ENCODE measurements at regions not wholly inside any gene's neighbourhood (a gene's known extent, or its start where the extent isn't known, plus 50 kb on each side); places are given as distances from the start of the nearest gene placed in this dataset.

DNA sequence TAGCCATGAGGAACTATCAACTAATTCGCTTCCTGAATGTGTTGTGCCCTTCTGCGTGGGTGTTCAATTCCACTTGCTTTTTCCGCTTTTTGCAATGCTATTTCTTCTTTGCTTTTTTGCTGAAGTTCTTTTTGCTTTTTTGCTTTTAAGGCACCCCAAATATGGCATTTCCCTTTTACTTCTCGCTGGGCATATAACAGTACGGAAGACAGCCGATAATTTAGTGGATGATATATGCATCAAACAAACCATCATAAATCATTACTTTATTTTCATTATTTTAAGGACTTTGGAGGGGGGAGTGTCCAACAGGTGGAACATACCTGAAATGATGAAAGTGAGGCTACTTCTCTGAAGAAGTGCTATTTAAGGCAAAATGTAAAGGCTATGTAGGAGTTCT is 277.0 kb upstream of the MTPN start:
- no peak for DNase-seq (ENCODE audit: low spot score)

- DNase-seq (ENCODE audit: low spot score): no peak
Observed at GRCh38 chr7:136251826-136252225, 274.7 kb upstream of the MTPN start.

DNA sequence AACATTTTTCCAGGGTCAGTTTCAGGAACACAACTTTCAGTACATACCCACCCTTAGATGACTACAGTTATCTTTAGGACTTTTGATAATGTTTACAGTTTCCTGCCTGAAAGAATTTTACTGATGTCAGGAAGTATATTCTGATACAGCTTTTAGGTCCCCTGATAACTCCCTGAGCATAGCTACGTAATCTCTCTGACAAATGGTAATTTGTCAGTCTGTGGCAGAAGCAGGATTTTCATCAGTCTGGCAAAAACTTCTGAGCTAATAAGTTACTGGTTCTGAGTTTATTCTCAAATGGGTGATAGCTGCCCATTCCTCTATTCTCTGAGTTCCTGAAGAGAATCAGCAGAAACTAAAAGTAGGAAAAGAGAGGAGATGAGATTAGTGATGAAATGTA is 270.1 kb upstream of the MTPN start:
- DNase-seq (ENCODE audit: low spot score): no peak

- DNase-seq (ENCODE audit: low spot score): no peak
Observed at GRCh38 chr7:136245327-136246004, 268.3 kb upstream of the MTPN start.

- DNase-seq (ENCODE audit: low spot score): no peak
Observed at GRCh38 chr7:136234040-136234439, 256.9 kb upstream of the MTPN start.

DNA sequence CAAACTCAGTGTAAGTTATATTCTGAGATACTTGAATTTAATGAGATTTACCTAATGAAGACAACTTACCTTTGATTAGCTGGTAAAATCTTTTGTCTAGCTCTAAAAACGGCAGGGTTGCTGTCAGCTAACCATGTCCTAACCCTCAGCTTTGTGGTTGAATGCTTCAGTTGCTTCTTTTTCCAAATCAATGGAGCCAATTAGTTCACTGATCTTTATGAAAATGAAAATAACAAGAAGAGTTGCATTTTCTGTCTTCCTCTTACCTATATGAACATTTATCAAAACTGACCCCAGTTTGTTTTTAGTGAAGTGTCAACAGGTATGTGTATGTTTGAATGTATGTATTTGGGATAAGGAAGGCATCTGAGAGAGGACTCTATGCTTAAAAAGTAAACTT is 253.1 kb upstream of the MTPN start:
- DNase-seq (ENCODE audit: low spot score): no peak

GRCh38 chr7:136229790-136230189 is 252.6 kb upstream of the MTPN start:
- no peak for DNase-seq (ENCODE audit: low spot score)

DNA sequence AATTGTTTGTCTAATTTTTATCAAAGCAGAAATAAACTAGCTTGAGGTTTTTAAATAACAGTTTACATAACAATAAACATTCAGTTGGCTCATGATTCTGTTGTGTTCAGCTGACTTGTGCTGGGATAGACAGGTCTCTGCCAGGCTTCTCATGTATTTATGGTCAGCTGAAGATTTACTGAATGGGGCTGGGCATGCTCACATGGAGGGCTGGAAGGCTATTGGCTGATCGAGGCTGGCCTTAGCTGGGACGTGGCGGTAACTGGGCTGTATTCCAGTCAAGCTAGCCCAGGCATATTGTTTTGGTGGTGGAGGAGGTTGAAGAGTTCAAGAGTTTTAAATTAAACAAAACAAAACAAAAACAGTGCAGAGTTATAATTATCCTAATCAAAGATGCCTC is 251.0 kb upstream of the MTPN start:
- DNase-seq (ENCODE audit: low spot score): peak; percentile 17

GRCh38 chr7:136214356-136214755 is 237.2 kb upstream of the MTPN start:
- no peak for DNase-seq (ENCODE audit: low spot score)

- no peak for DNase-seq (ENCODE audit: low spot score)
Observed at GRCh38 chr7:136213012-136213411, 235.9 kb upstream of the MTPN start.

GRCh38 chr7:136210664-136211063 is 233.5 kb upstream of the MTPN start:
- no peak for DNase-seq (ENCODE audit: low spot score)

DNA sequence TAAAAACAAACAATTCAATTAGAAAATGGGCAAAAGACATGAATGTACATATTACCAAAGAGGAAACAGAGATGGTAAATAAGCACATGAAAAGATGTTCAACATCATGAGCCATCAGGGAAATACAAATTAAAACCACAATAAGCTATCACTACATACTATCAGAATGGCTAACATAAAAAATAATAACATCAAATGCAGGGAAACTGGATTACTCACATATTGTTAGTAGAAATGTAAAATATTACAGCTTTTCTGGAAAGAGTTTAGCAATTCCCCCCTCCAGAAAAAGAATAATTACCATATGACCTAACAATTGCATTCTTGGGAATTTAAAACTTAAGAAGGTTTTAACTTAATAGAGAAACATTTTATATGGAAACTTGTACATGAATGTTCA is 232.9 kb upstream of the MTPN start:
- DNase-seq (ENCODE audit: low spot score): no peak

GRCh38 chr7:136205956-136206355 is 228.8 kb upstream of the MTPN start:
- DNase-seq (ENCODE audit: low spot score): no peak

DNA sequence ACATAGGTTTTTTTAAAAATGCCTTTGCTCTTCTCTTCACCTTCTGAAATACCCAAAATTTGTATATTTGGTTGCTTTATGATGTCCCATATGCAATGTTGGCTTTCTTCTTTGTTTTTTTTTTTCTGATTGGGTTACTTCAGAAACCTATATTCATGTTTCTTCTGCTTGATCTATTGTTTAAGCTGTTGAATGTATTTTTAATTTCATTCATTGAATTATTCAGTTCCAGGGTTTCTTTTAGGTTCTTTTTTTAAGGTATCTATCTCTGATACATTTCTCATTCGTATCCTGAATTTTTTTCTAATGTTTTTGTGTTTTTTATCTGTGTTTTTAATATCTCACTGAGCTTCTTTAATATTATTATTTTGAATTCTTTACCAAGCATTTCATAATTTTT is 221.0 kb upstream of the MTPN start:
- DNase-seq (ENCODE audit: low spot score): no peak

DNA sequence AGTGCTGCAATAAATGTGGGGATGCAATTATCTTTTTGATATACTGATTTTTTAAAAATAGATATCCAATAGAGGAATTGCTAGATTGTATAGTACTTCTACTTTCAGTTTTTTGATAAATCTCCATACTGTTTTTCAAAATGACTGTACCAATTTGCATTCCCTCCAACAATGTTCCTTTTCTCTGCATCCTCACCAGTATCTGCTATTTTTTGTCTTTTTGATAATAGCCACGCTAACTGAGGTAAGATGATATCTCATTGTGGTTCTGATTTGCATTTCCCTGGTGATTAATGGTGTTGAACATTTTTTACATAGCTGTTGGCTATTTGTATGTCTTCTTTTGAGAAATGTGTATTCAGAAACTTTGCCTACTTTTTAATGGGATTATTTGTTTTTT is 217.7 kb upstream of the MTPN start:
- DNase-seq (ENCODE audit: low spot score): no peak

DNA sequence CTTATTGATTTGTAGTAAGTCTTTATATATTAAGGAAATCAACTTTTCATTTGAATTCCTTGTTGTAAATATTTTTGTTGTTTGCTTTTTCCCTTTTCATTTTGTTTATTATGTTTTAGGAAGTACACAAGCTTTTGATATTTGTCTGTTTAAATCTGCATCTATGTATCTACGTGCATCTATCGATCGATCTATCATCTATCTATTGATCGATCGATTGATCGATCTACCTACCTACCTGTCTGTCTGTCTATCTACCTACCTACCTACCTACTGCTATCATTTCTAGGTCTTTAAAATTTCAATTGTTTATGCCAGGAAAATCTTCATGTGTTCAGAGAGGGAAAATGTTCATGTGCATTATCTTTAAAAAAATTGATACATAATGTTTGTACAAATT is 216.8 kb upstream of the MTPN start:
- no peak for DNase-seq (ENCODE audit: low spot score)

GRCh38 chr7:136189506-136189998 is 212.4 kb upstream of the MTPN start:
- no peak for DNase-seq (ENCODE audit: low spot score)

- DNase-seq (ENCODE audit: low spot score): no peak
Observed at GRCh38 chr7:136186281-136186680, 209.1 kb upstream of the MTPN start.

DNA sequence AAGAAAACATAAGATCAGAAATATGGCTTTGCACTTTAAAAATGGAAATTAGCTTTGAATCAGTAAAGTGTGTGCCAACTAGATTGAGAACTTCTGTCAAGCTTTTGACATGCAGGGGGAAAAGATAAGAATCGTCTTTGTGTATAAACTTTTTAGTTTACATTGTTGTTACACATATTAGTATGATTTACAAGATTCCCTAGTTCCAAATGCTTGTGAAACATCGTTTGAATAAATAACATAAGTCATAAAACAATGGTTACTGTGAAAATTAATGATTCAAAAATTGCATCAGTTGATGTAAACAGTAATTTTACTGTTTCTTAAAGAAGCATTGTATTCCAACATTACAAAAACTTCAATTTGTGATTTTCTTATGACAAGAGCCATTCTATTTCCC is 207.6 kb upstream of the MTPN start:
- no peak for DNase-seq (ENCODE audit: low spot score)

GRCh38 chr7:136183981-136184380 is 206.8 kb upstream of the MTPN start:
- no peak for DNase-seq (ENCODE audit: low spot score)

DNA sequence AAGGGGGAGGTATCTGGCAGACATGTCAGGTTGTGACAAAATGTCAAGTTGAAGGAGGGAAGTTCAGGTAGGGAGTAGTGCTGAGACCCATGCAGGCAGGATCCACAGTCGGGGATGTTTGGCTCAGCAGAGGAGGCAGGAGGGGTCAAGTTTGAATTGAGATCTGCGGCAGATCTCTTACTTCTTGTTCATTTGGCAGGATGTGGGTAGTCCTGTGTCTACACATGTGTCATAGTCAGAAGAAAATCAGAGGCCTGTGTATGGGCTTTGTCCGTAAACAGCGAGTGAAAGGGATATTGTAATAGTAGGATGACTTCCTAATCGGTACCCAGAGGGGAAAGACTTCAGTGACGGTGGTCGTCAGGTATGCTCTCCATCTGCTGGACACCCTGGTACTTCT is 203.8 kb upstream of the MTPN start:
- no peak for DNase-seq (ENCODE audit: low spot score)

GRCh38 chr7:136179851-136180721 is 202.9 kb upstream of the MTPN start:
- DNase-seq (ENCODE audit: low spot score): no peak

DNA sequence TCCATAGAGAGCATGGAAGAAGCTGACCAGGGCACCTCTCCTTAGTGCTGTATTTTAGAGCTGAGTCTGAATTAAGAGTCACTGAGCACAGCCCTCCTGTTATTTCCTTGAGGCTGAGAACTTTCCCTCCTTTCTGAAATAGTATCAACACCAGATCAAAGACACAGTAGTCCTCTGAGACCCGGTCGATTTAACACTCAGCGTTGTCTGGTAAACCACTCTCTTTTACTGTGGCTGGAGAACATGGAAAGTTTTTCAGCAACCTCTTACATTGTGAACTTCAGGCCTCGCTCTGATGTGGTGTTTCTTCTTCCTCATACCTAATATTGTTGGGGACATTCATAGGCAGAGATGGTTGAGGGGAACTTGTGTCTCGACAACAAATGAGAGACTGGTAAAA is 202.0 kb upstream of the MTPN start:
- no peak for DNase-seq (ENCODE audit: low spot score)
